ENCODE measurements at regions not wholly inside any gene's neighbourhood (a gene's known extent, or its start where the extent isn't known, plus 50 kb on each side); places are given as distances from the start of the nearest gene placed in this dataset.

DNA sequence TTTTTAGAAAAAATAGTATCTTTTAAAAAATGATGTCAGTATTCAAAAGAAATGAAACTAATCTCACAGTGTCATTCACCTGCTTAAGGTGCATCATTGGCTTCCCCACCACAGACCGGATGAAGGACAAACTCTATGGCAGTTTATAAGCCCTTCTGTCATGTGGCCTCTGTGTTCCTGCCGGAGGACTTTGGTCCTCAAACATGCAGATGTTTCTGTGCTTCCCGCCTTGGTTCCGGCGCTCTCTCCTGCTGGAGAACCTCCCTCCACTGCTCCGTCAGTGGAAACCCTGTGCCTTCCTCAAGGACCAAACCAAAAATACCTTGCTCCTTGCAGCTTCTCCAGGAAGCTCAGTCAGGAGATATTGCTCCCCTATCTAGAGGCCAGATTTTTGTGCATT lies 326.3 kb downstream of the UACA start:
- TF ChIP-seq CTCF (IDR thresholded peaks at IDR 0.05) (no peak), POLR2A (IDR thresholded peaks at IDR 0.05) (no peak), EP300 (IDR thresholded peaks at IDR 0.05) (no peak)
